GM12878 (cell line): ENCODE measurements at regions not wholly inside any gene's neighbourhood (a gene's known extent, or its start where the extent isn't known, plus 50 kb on each side); places are given as distances from the start of the nearest gene placed in this dataset.

Source experiments
- ATAC-seq: fragments of 200-7000 bp; cut with Tn5 transposase; 3 replicates; pipeline ENCODE4 v1.9.1; 2020; ENCODE audit warnings: mild to moderate bottlenecking, moderate library complexity
- BruUV-seq: library from RNA; stranded (reverse); fragments of 400-500 nt; replicated peaks from 2 replicates; lab custom pipeline; 2021; lab: Mats Ljungman, UMichigan
- CTCF ChIA-PET: fragments of 300-600 bp; sonication (Branson Sonifier 250); formaldehyde crosslinking; extraction: SDS; loops from one replicate; lab custom pipeline; 2021; ENCODE audit warnings: inconsistent platforms; lab: Yijun Ruan, JAX
- POLR2A ChIA-PET: fragments of 350-600 bp; formaldehyde crosslinking; extraction: SDS; loops from one replicate; lab custom pipeline; 2021; ENCODE audit warnings: inconsistent platforms; lab: Charles Lee
- RAD21 ChIA-PET: fragments of 300-600 bp; sonication (Branson Sonifier 250); formaldehyde crosslinking; loops from one replicate; lab custom pipeline; 2023; ENCODE audit warnings: antibody characterized with exemption; ENCODE audit not compliant: unreplicated experiment; lab: Charles Lee
- SMC1A ChIA-PET: fragments of 300-600 bp; sonication (Branson Sonifier 250); formaldehyde crosslinking; loops from one replicate; lab custom pipeline; 2023; ENCODE audit not compliant: unreplicated experiment, uncharacterized antibody; lab: Charles Lee
- DNase-seq: peaks from one replicate; pipeline ENCODE4 v3.0.0-alpha.2; 2011; ENCODE audit warnings: low read depth, low spot score
- FAIRE-seq: peaks from 3 replicates; lab custom pipeline; 2011; peaks lifted over from hg19 to GRCh38; lab: Jason Lieb, UNC
- H2AFZ ChIP-seq: 2 replicates; pipeline ENCODE4 v1.6.0; 2011; ENCODE audit warnings: low read depth, low read length, control low read depth; ENCODE audit not compliant: control insufficient read depth
- H3K27ac ChIP-seq: 2 replicates; pipeline ENCODE4 v1.5.1; 2011; ENCODE audit warnings: control low read depth; ENCODE audit not compliant: control insufficient read depth, insufficient read depth
- H3K27me3 ChIP-seq, 2 experiments: replicated peaks in 1 of 2; 2 replicates each; pipeline versions ENCODE4 v1.6.0 to v1.6.1; 2011; ENCODE audit warnings: low read length in 1 of 2; ENCODE audit not compliant: control insufficient read depth in 2 of 2, insufficient read depth in 2 of 2
- H3K36me3 ChIP-seq, 2 experiments: 2 replicates each; pipeline ENCODE4 v1.5.1; 2011; ENCODE audit warnings: low read length in 1 of 2; ENCODE audit not compliant: control insufficient read depth in 2 of 2, insufficient read depth in 2 of 2
- H3K4me1 ChIP-seq: 2 replicates; pipeline ENCODE4 v1.6.1; 2011; ENCODE audit warnings: mild to moderate bottlenecking, low read length, moderate library complexity, mixed read lengths; ENCODE audit not compliant: control insufficient read depth, insufficient read depth
- H3K4me2 ChIP-seq: 2 replicates; pipeline ENCODE4 v1.6.0; 2011; ENCODE audit warnings: control low read depth; ENCODE audit not compliant: control insufficient read depth, insufficient read depth
- H3K4me3 ChIP-seq: fragments of 200-600 bp; sonication (generic); 2 replicates; pipeline ENCODE4 v1.5.1; 2016
- H3K79me2 ChIP-seq: 2 replicates; pipeline ENCODE4 v1.6.0; 2011; ENCODE audit warnings: low read length; ENCODE audit not compliant: control insufficient read depth, insufficient read depth
- H3K9ac ChIP-seq: 2 replicates; pipeline ENCODE4 v1.8.0; 2011; ENCODE audit warnings: low read length, control low read depth, mixed read lengths; ENCODE audit not compliant: control insufficient read depth, insufficient read depth
- H3K9me3 ChIP-seq: replicated peaks from 3 replicates; pipeline ENCODE4 v1.5.1; 2011; ENCODE audit warnings: mild to moderate bottlenecking, low read length; ENCODE audit not compliant: control insufficient read depth, insufficient read depth
- H4K20me1 ChIP-seq: 2 replicates; pipeline ENCODE4 v1.6.0; 2011; ENCODE audit not compliant: control insufficient read depth, insufficient read depth
- BACH1 ChIP-seq: fragments of 450-650 bp; IDR thresholded peaks from 2 replicates; pipeline ENCODE4 v1.6.1; 2017; ENCODE audit warnings: mild to moderate bottlenecking, borderline replicate concordance
- CREB1 ChIP-seq: IDR thresholded peaks from 2 replicates; pipeline ENCODE4 v1.6.1; 2012; ENCODE audit warnings: low read depth, mild to moderate bottlenecking, inconsistent platforms
- EGR1 ChIP-seq, 2 experiments: IDR thresholded peaks; 1 replicate in 1 of 2; 2 replicates in 1 of 2; pipeline ENCODE4 v1.6.1; 2011 to 2012; ENCODE audit warnings: low read depth in 2 of 2, low read length in 2 of 2, borderline replicate concordance in 1 of 2, mild to moderate bottlenecking in 1 of 2, moderate library complexity in 1 of 2
- IKZF1 ChIP-seq: fragments of 450-650 bp; conservative IDR thresholded peaks from 2 replicates; pipeline ENCODE4 v1.6.1; 2017; ENCODE audit warnings: antibody characterized with exemption, mild to moderate bottlenecking
- MEF2A ChIP-seq: IDR thresholded peaks from 2 replicates; pipeline ENCODE4 v1.6.1; 2011; ENCODE audit warnings: low read depth, mild to moderate bottlenecking, low read length, moderate library complexity; ENCODE audit not compliant: insufficient read depth
- MXI1 ChIP-seq: fragments of 150-350 bp; IDR thresholded peaks from 2 replicates; pipeline ENCODE4 v1.6.1; 2011; ENCODE audit warnings: low read depth, mild to moderate bottlenecking, inconsistent platforms, low read length, improper control_type of control experiment
- MYC ChIP-seq: IDR thresholded peaks from 2 replicates; pipeline ENCODE4 v1.6.1; 2011; ENCODE audit warnings: mild to moderate bottlenecking, low read length, moderate library complexity, inconsistent platforms; ENCODE audit not compliant: insufficient read depth, insufficient replicate concordance, insufficient read length, severe bottlenecking
- POLR2AphosphoS5 ChIP-seq: IDR thresholded peaks from 2 replicates; pipeline ENCODE4 v1.6.1; 2011; ENCODE audit warnings: mild to moderate bottlenecking, low read length, inconsistent platforms
- SUPT20H ChIP-seq: IDR thresholded peaks from 2 replicates; pipeline ENCODE4 v1.6.1; 2011; ENCODE audit warnings: low read depth, mild to moderate bottlenecking, low read length, moderate library complexity, borderline replicate concordance; ENCODE audit not compliant: control insufficient read depth
- TCF12 ChIP-seq: IDR thresholded peaks from 2 replicates; pipeline ENCODE4 v1.6.1; 2011; ENCODE audit warnings: low read depth, mild to moderate bottlenecking, low read length
- ZZZ3 ChIP-seq: IDR thresholded peaks from 2 replicates; pipeline ENCODE4 v1.6.1; 2011; ENCODE audit warnings: low read depth; ENCODE audit not compliant: control insufficient read depth, insufficient read length
- WGBS: methylation state at CpG from one replicate; pipeline ENCODE4 v1.1.6; 2016; ENCODE audit warnings: low lambda C conversion rate; ENCODE audit not compliant: insufficient replicate concordance, insufficient coverage; ENCODE audit errors: missing lambda C conversion rate; 5-methylcytosine and 5-hydroxymethylcytosine counted together
- in situ Hi-C: fragments of 300-500 bp; cut with MboI; formaldehyde crosslinking; loops from 9 replicates; pipeline ENCODE4 v1.14.3; 2018; ENCODE audit warnings: mixed read lengths
- intact Hi-C: fragments of 100-400 bp; cut with micrococcal nuclease; formaldehyde crosslinking; loops from one replicate; pipeline ENCODE4 v1.14.2; 2022; ENCODE audit not compliant: unreplicated experiment
- TF ChIP-seq, protein P1 (sequence below): fragments of 450-650 bp; IDR thresholded peaks from 2 replicates; pipeline ENCODE4 v1.6.1; 2017; ENCODE audit warnings: mild to moderate bottlenecking, low read depth, inconsistent platforms; ENCODE audit not compliant: poor library complexity, severe bottlenecking

DNA sequence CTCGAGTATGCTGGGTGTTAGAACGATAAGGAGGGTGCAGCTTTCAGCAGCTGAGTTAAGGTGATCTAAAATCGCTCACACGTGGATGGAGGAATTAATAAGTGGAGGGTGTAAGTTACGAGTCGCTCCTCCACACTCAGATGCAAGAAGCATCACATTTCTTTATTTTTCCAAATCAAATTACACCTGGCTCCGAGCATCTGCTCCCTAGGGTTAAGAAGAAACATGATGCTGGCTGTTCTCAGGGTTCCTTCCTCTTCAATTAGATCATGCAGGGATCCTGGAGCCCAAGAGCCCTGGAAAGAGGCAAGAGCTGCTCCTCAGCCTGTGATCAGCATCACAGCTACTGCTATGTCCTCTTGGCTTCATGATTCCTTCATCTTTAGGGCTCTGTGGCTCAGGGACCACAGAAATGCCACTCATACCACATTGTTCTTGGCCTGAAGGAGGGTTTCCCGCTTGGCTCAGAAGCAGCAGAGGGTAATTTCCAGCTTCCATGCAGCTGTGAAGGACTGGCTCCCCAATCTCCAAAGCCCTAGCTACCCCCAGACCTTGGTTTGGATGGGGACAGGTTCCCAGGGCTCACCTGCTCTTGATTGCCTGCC lies 235.9 kb upstream of the ZNF32 start:
- no peak overlapping the region for H2AFZ ChIP-seq
- H3K27me3 ChIP-seq: peaks cover 0 to 4% of the 10 kb centered on the region in 2 experiments; a peak in 3 of 4 replicates
- no peaks in the 10 kb centered on the region for H3K79me2 ChIP-seq
- 13% methylated on average over 8 of the region's 8 CpGs for WGBS
- no peaks in the 10 kb centered on the region for H3K36me3 ChIP-seq
- BruUV-seq: no TSS peak
- no peaks in the 10 kb centered on the region for H3K9me3 ChIP-seq
- H3K4me2 ChIP-seq: no peak overlapping the region
- in situ Hi-C loops (no loop called here), intact Hi-C loops (no loop called here)
- no peak overlapping the region for H3K9ac ChIP-seq
- no peaks in the 10 kb centered on the region for H4K20me1 ChIP-seq
- ChIA-PET CTCF (interaction anchor here (1.1 to 1.4 kb wide), 3 partner anchors 136 to 502 kb away, joined by 3 to 8 read pairs (median 3); no protein-coding TSS in a partner anchor), RAD21 (interaction anchor here (1.0 to 2.8 kb wide), 2 partner anchors 145 to 502 kb away, joined by 4 to 17 read pairs; no protein-coding TSS in a partner anchor), POLR2A (no interaction called here), SMC1A (interaction anchor here (1.9 kb wide), 1 partner anchor 145 kb away, joined by 12 read pairs; no protein-coding TSS in a partner anchor)
- H3K4me1 ChIP-seq: no peaks in the 10 kb centered on the region
- TF ChIP-seq IKZF1: no peak
- TF ChIP-seq CREB1: no peak
- TF ChIP-seq MYC: no peak
- no peak for DNase-seq
- FAIRE-seq: no peak
- no peak overlapping the region for H3K4me3 ChIP-seq
- no peak overlapping the region for H3K27ac ChIP-seq
- ATAC-seq: no peak

DNA sequence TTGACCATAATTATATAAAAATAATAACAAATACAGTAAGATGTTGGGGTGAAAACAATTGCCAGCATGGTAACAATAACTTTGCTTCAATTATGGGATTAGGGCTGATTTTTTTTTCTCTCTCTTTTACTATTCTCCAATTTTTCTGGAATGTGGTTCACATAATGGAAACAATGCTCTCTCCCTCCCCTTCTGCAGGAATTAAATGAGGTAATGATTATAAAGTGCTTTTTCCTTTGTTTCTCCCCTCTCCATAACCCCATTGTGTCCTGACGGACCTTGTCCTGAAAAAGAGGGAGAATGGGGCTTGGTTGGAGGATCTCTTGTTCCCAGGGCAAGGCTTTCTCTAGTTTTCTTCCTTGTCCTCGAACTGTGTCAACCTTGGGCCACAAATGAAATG lies 234.0 kb upstream of the ZNF32 start:
- SMC1A ChIA-PET: interaction anchor here (0.9 kb wide), 1 partner anchor 9 kb away, joined by 3 read pairs; no protein-coding TSS in a partner anchor
- Histone ChIP-seq H3K9ac (no peak overlapping the region), H3K4me1 (no peaks in the 10 kb centered on the region), H3K9me3 (no peaks in the 10 kb centered on the region), H2AFZ (no peak overlapping the region), H3K27me3 (peaks cover 0 to 4% of the 10 kb centered on the region in 2 experiments; a peak in 3 of 4 replicates), H3K4me3 (no peak overlapping the region), H4K20me1 (no peaks in the 10 kb centered on the region), H3K36me3 (no peaks in the 10 kb centered on the region), H3K27ac (no peak overlapping the region), H3K4me2 (no peak overlapping the region), H3K79me2 (no peaks in the 10 kb centered on the region)
- intact Hi-C loops: no loop called here
- CTCF ChIA-PET: no interaction called here
- 6% methylated on average over 2 of the region's 2 CpGs for WGBS
- POLR2A ChIA-PET: no interaction called here
- in situ Hi-C loops: no loop called here
- no peak for FAIRE-seq
- RAD21 ChIA-PET: no interaction called here
- DNase-seq: no peak
- ATAC-seq: no peak
- BruUV-seq: no TSS peak
- TF ChIP-seq MXI1: no peak
- TF ChIP-seq MEF2A: no peak
- TF ChIP-seq, protein P1, sequence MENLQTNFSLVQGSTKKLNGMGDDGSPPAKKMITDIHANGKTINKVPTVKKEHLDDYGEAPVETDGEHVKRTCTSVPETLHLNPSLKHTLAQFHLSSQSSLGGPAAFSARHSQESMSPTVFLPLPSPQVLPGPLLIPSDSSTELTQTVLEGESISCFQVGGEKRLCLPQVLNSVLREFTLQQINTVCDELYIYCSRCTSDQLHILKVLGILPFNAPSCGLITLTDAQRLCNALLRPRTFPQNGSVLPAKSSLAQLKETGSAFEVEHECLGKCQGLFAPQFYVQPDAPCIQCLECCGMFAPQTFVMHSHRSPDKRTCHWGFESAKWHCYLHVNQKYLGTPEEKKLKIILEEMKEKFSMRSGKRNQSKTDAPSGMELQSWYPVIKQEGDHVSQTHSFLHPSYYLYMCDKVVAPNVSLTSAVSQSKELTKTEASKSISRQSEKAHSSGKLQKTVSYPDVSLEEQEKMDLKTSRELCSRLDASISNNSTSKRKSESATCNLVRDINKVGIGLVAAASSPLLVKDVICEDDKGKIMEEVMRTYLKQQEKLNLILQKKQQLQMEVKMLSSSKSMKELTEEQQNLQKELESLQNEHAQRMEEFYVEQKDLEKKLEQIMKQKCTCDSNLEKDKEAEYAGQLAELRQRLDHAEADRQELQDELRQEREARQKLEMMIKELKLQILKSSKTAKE: no peak
- TF ChIP-seq EGR1 (IDR thresholded peaks at IDR 0.05; ENCODE audit: borderline replicate concordance in 1 of 2, low read depth in 2 of 2, low read length in 2 of 2): no peak
- no peak for TF ChIP-seq SUPT20H
- no peak for TF ChIP-seq BACH1
- no peak for TF ChIP-seq TCF12
- no peak for TF ChIP-seq POLR2AphosphoS5
- no peak for TF ChIP-seq ZZZ3
